ENCODE measurements at regions not wholly inside any gene's neighbourhood (a gene's known extent, or its start where the extent isn't known, plus 50 kb on each side); places are given as distances from the start of the nearest gene placed in this dataset.

- no peak overlapping the region for H3K27ac ChIP-seq (ENCODE audit: low read depth, low read length, poor library complexity, severe bottlenecking)
- H3K4me3 ChIP-seq (ENCODE audit: low read depth, low read length, poor library complexity, severe bottlenecking): no peak overlapping the region
- H3K36me3 ChIP-seq (ENCODE audit: insufficient read depth, low read length, poor library complexity, severe bottlenecking): no peaks in the 10 kb centered on the region
- intact Hi-C loops (cut with micrococcal nuclease; ENCODE audit: unreplicated experiment): no loop called here
- no peaks in the 10 kb centered on the region for H3K27me3 ChIP-seq (replicated peaks; ENCODE audit: insufficient read depth, low read depth, low read length, poor library complexity)
- no TSS peak for BruUV-seq (replicated peaks)
- POLR2A ChIA-PET (ENCODE audit: low non-redundant PET): no interaction called here
- H3K4me1 ChIP-seq (ENCODE audit: insufficient read depth, low read length, poor library complexity, severe bottlenecking): peaks cover 10% of the 10 kb centered on the region
- no peak for TF ChIP-seq EZH2 (IDR thresholded peaks at IDR 0.05; ENCODE audit: borderline replicate concordance, low read depth, low read length, poor library complexity, severe bottlenecking)
- peak; percentile 30; the same call in 1 of the 2 replicates for TF ChIP-seq CTCF (conservative IDR thresholded peaks at IDR 0.05; ENCODE audit: low read depth, low read length)
- H3K9me3 ChIP-seq (ENCODE audit: low read depth, low read length, poor library complexity, severe bottlenecking): no peaks in the 10 kb centered on the region
- peak; percentile 82 for DNase-seq (ENCODE audit: low spot score)
- CTCF ChIA-PET: no interaction called here
These were observed 51.4 kb upstream of the LRIG2 start for GRCh38 chr1:113021430-113022085.
